ENCODE measurements at regions not wholly inside any gene's neighbourhood (a gene's known extent, or its start where the extent isn't known, plus 50 kb on each side); places are given as distances from the start of the nearest gene placed in this dataset.

DNA sequence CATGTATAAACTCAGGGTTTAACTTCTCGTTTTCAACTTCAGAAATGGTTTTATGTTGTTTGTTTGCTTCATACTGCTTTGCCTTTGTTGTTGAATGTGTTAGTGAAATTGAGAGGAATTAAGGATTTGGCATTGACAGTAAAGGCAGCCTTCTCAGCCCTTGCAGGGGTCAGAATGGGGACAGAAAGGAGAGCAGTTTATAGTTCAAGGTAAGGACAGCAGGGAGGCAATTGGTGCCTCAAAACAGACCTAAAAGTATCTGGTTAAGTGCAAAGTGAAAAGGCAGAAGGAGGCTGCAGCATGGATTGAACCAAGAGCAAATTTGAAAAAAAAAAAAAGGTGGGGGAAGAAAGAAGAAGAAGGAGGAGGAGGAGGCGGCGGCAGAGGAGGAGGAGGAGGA, 835.0 kb upstream of the ADGRL3 start:
- TF ChIP-seq, protein P1, sequence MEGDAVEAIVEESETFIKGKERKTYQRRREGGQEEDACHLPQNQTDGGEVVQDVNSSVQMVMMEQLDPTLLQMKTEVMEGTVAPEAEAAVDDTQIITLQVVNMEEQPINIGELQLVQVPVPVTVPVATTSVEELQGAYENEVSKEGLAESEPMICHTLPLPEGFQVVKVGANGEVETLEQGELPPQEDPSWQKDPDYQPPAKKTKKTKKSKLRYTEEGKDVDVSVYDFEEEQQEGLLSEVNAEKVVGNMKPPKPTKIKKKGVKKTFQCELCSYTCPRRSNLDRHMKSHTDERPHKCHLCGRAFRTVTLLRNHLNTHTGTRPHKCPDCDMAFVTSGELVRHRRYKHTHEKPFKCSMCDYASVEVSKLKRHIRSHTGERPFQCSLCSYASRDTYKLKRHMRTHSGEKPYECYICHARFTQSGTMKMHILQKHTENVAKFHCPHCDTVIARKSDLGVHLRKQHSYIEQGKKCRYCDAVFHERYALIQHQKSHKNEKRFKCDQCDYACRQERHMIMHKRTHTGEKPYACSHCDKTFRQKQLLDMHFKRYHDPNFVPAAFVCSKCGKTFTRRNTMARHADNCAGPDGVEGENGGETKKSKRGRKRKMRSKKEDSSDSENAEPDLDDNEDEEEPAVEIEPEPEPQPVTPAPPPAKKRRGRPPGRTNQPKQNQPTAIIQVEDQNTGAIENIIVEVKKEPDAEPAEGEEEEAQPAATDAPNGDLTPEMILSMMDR (IDR thresholded peaks at IDR 0.05) = no peak
- TF ChIP-seq EP300 (IDR thresholded peaks at IDR 0.05) = no peak
- no peak for TF ChIP-seq POLR2A (IDR thresholded peaks at IDR 0.05)

Data from upper lobe of left lung (tissue), 4 donors.